NCI-H1930 (cell line): ENCODE measurements at regions not wholly inside any gene's neighbourhood (a gene's known extent, or its start where the extent isn't known, plus 50 kb on each side); places are given as distances from the start of the nearest gene placed in this dataset.

ENCODE experiments used
- DNase-seq, 2 experiments: peaks; one replicate each; lab custom pipeline; 2025; lab: John Stamatoyannopoulos, UW

DNA sequence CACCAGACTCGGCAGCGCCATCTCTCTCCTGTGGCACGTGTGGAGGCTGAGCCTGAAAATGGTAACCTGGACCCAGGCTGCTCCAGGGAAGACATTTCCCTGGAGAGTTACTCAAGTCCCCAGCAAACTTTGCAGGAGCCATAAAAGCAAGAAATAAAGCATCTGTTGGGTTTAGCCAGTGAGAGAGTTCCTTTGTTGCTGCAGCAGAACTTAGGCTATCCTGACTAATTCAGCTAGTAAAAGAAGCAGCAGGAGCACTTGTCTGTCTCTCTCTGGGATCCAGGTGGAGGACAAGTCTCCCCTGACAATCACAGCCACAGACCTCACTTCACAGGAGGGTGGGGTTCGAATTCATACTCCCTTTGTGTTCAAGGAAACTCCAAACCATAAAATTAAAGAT is 79.2 kb upstream of the DIO3 start:
- DNase-seq: no peak

DNA sequence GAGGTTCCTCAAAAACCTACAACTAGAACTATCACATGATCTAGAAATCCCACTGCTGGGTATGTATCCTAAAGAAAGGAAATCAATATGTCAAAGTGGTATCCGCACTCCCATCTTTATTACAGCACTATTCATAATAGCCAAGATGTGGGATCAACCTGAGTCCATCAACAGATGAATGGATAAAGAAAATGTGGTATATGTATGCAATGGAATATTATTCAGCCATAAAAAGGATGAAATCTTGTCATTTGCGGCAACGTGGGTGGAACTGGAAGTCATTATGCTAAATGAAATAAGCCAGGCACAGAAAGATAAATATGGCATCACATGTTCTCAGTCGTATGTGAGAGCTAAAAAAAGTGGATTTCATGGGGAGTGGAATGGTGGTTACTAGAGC is 77.5 kb upstream of the DIO3 start:
- no peak for DNase-seq

DNA sequence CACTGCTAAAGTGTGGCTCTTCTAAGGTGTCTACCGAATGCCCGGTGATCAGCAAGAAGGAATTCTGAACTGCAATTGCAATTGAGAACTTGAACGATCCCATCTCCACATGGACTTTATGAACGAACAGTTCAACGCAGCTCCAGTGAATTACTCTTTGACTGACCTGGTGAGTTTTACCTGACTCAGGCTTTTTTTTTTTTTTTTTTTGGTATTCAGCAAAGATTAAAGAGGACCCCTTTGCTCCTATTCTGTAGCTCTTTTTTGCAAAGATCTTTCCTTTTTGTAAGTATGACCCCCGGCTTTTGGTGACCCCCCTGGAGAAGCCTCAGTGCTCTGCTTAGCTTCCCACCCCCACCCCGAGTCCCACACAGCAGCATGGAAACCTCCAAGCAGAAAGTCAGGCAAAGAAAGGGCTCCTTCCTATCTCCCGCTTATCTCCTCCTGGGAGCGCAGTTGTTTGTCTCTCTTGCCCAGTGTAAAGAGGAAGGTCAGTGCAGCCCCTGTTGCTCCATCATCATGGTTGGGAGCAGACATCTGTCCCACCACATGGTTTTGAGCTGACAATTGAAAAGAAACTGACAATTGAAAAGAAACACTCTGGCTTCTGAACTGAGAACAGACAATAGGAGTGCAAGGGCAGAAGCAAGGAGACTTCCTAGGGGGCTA is 72.1 kb upstream of the DIO3 start:
- no peak for DNase-seq

DNA sequence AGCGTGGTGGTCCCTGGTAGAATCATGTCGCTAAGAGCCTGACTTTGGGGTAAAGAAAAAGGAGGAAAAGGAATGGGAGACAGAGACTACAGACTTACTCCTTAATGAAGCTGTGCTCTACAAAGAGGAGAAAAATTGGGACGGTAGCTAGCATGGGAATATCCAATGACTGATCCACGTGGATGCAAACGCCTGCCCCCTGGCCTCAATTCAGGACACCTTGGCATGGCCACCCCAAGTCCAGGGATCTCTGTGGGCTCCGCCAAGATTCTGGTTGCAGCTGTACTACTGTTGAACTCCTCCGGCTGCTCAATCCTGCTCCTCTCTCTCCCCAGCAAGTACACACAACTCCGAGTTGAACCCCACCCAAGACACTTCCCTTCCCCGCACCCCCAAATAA is 70.5 kb upstream of the DIO3 start:
- no peak for DNase-seq

DNA sequence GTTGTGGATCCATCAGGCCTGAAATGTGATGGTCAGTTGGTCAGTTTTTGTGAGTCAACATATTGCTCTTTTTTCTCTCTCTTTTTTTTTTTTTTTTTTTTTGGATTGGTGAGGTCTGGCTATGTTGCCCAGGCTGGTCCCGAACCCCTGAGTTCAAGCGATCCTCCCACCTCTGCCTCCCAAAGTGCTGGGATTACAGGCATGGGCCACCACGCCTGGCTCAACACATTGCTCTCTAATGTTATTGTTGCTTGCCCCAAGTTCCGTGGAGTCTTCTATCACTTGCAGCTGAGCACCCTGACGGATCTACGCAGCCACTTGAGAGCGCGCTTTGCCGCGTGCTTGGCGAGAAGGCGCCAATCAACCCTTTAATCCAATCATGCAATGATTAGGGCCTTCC is 69.5 kb upstream of the DIO3 start:
- DNase-seq: no peak

DNA sequence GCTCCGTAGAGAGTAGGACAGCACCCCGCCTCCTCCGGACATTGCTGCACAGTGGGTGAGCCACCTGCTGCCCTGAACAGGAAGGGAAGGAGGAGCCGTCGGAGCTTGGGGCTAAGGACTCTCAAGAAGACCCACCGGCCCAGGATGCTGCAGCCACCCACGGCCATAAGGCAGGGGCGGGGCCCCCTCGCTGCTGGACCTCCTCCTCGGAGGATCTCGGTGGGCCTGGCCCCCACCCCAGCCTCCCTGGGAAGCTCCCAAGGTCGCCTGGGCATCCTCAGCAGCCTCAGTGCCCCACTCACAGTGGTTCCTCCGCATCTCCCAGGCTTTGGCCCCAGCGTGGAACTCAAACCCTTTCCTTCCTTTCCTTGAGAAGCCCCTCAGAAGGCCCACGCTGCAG is 68.6 kb upstream of the DIO3 start:
- DNase-seq: no peak

DNA sequence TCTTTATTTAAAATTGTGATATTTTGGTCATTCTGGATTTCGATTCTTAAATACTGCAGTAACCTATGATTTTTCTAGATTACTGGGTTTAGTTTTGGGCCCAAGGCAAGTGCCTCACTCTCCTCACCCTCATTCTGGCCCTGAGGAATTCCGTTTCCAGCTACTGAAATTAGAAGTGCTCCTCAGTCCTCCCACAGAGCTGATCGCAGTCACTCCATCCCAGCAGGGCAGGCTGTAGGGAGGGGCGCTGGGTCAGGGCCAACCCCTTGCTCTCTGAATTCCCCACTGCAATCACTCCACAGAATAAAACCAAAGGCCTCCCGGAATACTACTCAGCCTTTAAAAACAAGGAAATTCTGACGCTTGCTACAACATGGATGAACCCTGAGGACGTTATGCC is 66.5 kb upstream of the DIO3 start:
- no peak for DNase-seq

DNA sequence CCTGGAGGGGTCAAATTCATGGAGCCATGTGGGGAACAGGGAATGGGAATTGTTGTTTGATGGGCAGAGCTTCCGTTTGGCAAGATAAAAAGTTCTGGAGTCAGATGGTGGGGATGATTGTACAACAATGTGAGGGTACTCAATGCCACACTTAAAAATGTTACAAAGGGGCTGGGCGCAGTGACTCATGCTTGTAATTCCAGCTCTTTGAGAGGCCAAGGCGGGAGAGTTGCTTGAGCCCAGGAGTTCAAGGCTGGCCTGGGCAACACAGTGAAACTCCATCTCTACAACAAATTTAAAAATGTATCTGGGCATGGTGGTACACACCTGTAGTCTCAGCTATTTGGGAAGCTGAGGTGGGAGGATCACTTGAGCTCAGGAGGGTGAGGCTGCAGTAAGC is 66.0 kb upstream of the DIO3 start:
- DNase-seq: no peak

DNA sequence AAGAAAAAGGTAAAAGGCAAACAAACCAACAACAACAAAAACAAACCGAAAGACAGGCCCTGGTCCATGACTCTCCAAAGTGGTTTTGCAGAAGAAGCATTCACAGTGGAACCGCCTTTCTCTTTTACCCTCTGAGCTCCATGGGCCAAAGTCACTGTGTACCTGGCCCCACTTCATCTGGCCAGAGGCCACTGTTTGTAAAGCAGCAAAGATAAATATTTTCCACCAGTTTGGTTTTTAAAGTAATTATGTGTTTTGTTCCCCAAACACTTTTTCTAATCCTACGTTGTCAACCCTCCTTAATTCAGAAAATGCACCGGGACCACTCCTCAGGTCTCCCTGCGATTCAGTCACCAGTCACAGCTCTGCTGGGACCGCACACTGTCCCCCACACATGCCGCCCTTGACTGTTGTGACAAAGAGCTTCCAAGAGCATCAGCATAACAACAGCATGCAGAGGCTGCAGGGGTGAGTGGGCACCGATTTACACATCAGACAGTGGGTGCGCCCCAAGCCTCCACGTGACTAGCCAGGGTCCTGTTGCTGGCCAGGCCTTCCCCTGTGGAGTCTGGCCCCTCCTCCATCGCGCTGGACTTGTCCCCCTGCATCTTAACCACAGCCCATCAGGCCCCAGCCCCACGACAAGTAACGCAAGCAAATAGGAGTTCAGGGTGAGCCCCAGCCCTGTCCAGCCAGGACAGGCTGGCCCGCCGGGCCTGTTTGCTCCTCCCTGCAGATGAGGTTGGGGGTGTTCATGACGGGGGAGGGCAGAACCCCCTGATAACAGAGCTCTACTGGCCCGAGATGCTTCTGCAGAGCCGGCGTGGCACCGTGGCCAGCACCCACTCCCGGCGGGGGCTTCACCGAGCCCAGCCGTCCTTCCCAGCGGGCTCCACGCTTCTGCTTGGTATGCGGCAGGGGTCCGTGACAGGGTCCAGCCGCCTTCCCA is 65.2 kb upstream of the DIO3 start:
- no peak for DNase-seq

DNA sequence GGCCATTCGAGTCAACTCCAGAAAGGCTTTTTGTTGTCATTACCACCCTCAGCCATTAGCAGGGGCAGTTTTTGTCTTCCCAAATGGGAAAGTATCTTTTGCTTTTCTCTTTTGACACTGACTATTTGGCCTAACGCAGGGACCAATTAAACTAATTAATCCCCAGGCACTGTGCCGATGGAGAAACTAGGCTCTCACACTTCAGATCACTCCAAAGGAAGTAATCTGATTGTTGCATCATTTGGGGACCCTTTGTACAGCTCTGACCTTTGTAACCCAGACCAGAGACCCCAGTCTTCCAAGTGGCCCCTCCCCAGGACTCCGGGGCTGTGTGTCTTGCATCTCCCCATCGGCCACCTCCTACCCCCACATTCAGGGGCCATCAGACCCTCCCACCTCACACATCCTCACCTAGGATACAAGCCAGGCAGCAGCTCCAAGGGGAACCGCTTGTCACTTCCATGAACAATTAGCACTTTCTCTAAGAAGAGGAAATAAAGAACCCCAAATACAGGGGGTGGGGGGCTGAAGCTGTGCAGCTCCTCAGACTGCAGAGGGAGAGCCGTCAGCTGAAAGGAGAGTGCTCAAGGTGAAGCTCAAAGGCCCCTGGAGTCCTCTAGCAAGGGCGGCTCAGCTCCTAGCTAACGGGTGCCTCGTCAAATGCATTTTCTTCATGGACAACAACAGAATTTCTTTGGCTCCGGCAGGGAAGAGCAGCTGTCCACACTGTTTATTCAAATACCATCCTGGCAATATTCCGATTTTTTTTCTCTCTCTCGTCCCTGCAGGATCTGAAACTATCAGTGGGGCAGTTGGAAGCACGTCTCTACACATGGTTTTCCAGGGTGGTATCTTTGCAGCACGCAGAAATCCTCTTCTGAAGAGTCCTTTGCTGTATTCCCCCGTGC is 64.3 kb upstream of the DIO3 start:
- DNase-seq: no peak

DNA sequence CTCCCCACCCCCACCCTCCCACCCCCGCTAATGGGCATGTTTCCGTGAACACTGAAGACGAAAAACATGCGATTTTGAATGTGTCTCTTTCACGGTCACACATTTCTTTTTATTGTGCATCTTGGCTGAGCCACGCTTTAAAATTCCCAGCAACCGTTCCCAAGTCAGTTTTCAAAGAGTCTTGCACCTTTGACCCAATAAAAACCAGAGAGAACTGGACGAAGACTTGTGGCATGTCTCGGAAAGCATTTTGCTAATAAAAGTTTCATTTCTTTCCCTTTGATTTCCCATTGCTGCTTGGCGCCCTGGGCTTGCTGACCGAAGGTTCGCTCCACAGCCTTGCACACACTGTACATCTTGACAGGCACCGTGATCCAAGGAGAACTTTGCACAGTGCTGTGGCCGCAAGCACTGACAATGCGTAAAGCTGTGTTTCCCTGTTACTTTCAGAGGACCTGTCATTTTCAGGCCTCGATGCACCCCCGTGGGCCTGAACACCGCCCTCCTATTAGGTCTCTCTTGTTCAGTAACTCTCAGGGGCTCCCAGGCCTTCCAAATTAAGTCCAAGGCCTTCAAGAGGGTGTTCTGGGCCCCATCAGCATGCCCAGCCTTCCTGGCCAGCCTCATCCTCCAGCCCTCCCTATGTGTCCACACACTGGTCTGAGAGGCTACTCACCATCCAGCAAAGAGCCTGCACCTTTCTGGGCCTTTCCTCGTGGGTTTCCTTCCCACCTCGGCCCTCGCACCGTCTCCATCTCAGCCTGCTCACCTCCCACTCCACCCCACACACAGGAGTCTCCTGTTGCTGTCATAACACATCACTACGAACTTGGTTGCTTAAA is 63.4 kb upstream of the DIO3 start:
- no peak for DNase-seq

DNA sequence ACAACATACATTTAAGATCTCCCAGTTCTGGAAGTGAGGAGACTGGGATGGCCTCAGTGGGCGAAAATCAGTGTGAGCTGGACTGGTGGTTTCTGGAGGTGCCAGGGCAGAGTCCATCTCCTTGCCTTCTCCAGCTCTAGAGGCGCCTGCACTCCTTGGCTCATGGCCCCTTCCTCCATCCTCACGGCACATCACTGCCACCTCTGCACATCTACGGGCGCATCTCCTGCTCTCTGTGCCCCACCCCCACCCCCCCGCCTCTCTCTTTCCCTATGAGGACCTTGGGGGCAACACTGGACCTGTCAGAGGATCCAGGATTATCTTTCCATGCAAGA is 62.8 kb upstream of the DIO3 start:
- DNase-seq: no peak

DNA sequence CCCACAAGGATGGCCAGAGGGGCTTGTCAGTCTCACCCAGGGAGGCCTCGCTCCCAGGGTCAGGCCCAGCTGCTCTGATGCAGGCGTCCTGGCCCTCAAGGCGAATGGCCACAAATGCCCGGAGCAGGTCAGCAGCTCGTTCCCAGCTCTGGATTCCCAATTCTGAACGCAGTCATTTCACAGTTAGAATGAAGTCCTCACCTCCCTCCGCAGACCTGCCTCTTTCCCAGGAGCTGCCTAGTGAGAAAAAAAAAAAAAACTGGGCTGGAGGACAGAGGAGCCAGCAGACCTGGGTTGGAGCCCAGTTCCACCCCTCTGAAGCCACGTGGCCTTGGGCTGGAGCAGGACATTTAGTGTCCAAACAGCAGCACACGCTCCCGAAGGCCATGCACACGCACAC is 62.2 kb upstream of the DIO3 start:
- DNase-seq: no peak

DNA sequence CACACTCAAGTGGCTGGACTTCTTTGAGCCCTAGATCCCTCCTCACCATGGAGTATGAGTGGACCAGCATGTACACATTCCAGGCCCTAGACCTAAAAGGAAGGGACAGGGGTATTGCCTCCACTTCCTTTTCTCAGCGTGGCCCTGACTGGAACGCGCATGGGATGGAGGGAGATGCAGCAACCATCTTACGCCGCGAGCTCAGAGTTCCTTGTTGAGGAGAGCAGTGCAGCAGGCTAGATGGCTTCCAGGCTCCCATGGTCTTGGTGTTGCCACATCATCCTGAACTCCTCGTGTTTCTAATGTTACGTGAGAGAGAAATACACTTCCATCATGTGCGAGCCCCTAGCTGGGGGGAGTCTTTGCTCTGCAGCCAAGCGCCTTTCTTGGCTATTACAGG is 61.8 kb upstream of the DIO3 start:
- DNase-seq: no peak

DNA sequence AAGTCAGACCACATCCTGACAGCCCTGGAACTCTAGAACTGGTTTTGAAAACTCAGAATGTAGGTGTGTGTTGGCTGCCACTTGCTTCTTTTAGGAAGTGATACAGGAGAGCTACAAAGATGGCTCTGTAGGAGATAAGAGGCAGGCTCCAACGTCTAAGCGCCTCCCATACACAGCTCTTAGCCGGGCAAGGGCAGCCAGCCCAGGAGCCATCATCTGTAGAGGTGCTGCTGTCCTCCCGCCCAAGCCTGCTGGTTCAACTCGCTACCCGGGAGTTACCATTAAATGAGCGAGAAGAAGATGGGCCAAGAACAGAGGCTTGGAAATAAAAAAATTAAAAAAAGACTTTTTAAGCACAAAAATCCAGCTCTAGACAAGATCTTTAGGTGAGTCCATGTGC is 61.2 kb upstream of the DIO3 start:
- DNase-seq: no peak

DNA sequence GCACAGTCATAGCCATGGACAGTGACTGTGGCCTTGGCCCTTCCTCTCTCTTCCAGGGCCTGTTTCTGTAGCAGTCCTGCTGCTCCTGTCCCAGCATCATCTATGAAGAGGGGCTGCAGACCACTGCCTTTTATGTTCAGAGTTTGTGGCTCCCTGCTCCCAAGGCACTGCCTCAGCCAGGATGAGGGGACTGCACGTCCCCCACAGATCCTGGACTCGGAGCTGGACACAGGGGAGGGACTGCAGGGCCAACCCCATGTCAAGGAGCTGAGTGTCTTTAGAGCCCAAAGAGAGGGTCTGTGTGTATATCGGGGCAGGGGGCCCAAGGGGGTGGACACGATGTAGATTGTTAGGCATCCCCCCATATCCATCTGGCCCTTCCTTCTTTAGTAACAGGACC is 60.6 kb upstream of the DIO3 start:
- DNase-seq: no peak

DNA sequence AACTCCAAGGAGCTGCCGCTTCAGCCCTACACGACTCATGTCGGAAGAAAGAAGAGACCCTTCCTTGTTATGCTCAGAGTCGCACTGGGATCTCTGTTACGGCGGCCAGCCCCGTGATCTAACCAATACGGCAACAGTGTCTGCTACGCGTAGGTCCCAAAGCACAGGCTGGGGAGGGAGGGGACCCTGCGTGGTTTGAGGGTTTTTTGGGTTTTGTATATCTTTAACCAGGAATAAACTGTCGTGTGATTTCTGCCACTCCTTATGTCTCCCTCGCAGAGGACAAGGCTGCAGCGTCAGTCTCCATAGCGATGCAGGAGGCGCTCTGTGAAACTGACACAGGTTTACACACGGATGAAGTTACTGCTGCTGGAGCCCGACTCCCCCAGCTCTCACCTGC is 60.0 kb upstream of the DIO3 start:
- DNase-seq: no peak

DNA sequence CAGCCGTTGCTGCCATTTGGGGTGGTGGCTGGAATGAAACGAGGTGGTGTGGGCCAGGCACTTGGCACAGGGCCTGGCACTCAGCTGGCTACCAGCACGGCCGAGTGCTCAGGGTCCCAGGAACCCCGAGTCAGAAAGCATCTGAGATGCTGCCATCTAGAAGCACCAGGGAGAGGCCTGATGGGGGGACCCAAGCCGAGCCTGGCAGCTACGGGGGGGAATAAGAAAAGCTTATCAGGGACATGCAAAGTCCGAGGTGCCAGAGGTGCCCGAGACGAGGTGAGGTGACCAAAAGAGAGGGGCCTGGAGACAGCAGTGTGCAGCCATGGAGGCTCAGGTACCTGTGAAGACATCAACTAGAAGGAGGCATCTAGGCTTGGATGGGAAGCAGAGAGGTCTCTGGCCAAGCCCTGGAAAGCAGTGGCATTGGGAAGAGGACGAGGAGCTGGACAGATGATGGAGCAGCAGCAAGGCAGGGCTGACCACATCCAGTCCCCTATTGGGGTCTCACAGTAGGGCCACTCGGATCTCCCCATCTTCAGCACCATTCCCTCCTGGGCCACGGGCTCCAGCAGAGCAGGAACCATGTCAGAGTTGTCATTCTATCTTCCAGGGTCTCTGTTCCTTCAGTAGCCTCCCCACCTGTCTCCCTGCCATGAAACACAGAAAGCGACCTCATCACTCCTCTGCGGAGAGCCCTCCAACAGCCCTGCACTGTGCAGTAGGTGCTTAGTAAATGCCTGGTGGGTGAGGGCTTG is 59.3 kb upstream of the DIO3 start:
- no peak for DNase-seq

DNA sequence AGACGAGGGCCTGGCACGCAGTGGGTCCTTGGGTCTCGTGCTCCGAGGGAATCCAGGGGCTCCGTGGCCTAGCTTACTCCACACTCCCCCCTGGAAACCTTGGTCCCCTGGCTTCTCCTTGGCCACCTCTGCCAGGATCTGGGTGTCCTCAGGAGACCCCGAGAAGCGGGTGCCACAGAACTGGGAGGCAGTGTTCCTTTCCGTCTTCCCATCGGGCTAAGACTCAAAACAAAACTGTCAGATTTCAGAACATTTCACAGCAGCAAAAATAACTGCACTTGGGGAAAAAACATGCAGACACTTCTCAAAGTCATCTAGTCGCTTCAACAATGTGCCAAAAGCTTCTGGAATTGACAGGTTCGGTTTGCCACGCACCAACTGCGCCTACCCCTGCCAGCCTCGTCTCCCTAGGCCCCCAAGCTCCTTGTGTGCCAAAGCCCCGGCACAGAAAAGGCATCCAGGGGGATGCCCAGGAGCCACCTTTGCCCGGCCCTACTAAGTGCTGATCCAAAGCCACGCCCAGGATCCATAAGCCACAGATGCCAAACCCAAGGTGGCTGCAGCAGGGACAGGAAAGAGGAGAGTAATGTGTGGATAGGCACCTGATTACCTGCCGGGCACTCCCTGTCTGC is 58.4 kb upstream of the DIO3 start:
- DNase-seq: no peak

DNA sequence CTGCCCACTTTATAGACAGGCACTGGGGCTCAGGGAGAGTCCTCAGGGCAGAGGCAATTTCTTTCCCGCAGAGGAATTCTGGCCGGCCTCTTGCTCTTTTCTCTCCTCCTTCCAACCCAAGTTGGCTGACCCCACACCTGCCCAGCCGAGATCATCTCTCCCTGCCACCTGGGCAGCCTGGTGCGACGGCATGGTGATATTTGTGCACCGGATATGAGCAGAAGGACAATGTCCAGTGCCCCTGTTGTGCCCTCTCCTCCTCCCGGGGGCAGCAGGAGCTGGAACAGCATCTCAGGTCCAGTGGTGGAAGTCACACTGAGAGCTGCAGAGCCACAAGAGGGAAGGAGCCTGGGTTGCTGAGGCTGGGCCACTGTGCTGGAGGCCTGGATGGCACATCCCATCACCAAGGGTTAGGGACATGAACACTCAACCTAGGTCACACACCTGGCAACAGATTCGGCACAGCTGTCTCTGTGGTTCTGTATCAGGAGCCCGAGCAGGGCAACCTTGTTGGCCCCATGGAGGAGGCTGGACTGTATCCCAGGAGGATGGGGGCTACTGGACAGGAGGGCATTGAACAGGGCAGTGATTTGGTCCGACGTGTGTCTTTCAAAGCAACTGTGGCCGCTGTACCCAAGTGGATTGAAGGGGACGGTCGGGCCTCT is 57.7 kb upstream of the DIO3 start:
- DNase-seq: no peak
